AG09319 (cell line): ENCODE measurements at regions not wholly inside any gene's neighbourhood (a gene's known extent, or its start where the extent isn't known, plus 50 kb on each side); places are given as distances from the start of the nearest gene placed in this dataset.

Experiments used
- DNase-seq: peaks from one replicate; pipeline ENCODE4 v3.0.0-alpha.2; 2010; ENCODE audit warnings: low read depth; ENCODE audit errors: extremely low read depth
- CTCF ChIP-seq: IDR thresholded peaks from 2 replicates; pipeline ENCODE4 v1.5.1; 2011; ENCODE audit warnings: low read depth, mild to moderate bottlenecking, inconsistent platforms, low read length, moderate library complexity

- no peak for TF ChIP-seq CTCF
- no peak for DNase-seq
Observed at GRCh38 chr10:26381986-26382385, 56.2 kb upstream of the APBB1IP start.

GRCh38 chr10:26384600-26384999 lies 53.5 kb upstream of the APBB1IP start:
- no peak for DNase-seq
- no peak for TF ChIP-seq CTCF

GRCh38 chr10:26385443-26385842 lies 52.7 kb upstream of the APBB1IP start:
- no peak for DNase-seq
- no peak for TF ChIP-seq CTCF

GRCh38 chr10:26386781-26387180 lies 51.4 kb upstream of the APBB1IP start:
- no peak for DNase-seq
- no peak for TF ChIP-seq CTCF
